ENCODE measurements at regions not wholly inside any gene's neighbourhood (a gene's known extent, or its start where the extent isn't known, plus 50 kb on each side); places are given as distances from the start of the nearest gene placed in this dataset.

GRCh38 chr5:153257381-153257780, 233.1 kb upstream of the GRIA1 start (continued):
- no peak for TF ChIP-seq HDAC2 (IDR thresholded peaks at IDR 0.05; ENCODE audit: borderline replicate concordance in 1 of 2, low read depth in 2 of 2, low read length in 2 of 2)
